ENCODE measurements at regions not wholly inside any gene's neighbourhood (a gene's known extent, or its start where the extent isn't known, plus 50 kb on each side); places are given as distances from the start of the nearest gene placed in this dataset.

DNA sequence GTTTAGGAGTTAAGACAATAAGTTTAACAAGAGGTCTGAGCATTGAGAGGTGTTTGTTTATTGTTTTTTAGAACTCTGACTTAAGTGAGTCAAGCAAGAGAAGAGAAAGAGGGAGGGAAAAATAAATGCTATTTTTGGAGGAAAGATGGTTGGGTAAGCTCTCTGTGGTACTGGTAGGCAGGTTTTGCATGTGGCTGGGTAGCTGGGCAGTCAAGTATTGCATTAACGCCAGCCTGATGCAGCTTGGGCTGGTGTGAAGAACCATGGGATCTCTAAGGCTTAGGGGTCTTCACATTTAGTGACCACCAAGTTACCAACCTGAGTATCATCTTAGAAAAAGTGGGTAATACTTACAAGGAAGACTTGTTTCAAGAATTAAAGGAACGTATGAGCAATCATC is 534.5 kb upstream of the SEMA6D start:
- TF ChIP-seq JAZF1 (CRISPR knock-in tag; IDR thresholded peaks at IDR 0.05) (no peak), SP1 (CRISPR knock-in tag; conservative IDR thresholded peaks at IDR 0.05) (no peak), CREB1 (CRISPR knock-in tag; IDR thresholded peaks at IDR 0.05) (no peak), FOXJ3 (CRISPR knock-in tag; IDR thresholded peaks at IDR 0.05; ENCODE audit: borderline replicate concordance) (no peak)
- TF ChIP-seq, protein P1, sequence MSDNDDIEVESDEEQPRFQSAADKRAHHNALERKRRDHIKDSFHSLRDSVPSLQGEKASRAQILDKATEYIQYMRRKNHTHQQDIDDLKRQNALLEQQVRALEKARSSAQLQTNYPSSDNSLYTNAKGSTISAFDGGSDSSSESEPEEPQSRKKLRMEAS (CRISPR knock-in tag; IDR thresholded peaks at IDR 0.05): no peak
- TF ChIP-seq, protein P2, sequence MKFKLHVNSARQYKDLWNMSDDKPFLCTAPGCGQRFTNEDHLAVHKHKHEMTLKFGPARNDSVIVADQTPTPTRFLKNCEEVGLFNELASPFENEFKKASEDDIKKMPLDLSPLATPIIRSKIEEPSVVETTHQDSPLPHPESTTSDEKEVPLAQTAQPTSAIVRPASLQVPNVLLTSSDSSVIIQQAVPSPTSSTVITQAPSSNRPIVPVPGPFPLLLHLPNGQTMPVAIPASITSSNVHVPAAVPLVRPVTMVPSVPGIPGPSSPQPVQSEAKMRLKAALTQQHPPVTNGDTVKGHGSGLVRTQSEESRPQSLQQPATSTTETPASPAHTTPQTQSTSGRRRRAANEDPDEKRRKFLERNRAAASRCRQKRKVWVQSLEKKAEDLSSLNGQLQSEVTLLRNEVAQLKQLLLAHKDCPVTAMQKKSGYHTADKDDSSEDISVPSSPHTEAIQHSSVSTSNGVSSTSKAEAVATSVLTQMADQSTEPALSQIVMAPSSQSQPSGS (CRISPR knock-in tag; IDR thresholded peaks at IDR 0.05; ENCODE audit: borderline replicate concordance, low read depth): no peak
- TF ChIP-seq, protein P3, sequence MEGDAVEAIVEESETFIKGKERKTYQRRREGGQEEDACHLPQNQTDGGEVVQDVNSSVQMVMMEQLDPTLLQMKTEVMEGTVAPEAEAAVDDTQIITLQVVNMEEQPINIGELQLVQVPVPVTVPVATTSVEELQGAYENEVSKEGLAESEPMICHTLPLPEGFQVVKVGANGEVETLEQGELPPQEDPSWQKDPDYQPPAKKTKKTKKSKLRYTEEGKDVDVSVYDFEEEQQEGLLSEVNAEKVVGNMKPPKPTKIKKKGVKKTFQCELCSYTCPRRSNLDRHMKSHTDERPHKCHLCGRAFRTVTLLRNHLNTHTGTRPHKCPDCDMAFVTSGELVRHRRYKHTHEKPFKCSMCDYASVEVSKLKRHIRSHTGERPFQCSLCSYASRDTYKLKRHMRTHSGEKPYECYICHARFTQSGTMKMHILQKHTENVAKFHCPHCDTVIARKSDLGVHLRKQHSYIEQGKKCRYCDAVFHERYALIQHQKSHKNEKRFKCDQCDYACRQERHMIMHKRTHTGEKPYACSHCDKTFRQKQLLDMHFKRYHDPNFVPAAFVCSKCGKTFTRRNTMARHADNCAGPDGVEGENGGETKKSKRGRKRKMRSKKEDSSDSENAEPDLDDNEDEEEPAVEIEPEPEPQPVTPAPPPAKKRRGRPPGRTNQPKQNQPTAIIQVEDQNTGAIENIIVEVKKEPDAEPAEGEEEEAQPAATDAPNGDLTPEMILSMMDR (IDR thresholded peaks at IDR 0.05): no peak

Measured in WTC11 (cell line).